GM18519 (cell line): ENCODE measurements at regions not wholly inside any gene's neighbourhood (a gene's known extent, or its start where the extent isn't known, plus 50 kb on each side); places are given as distances from the start of the nearest gene placed in this dataset.
"Not testable (repeated sequence)": the region's sequence is repeated elsewhere in the genome, so short reads cannot be mapped to it uniquely, and the experiment has no call there.

Experiments used
- ATAC-seq: cut with Tn5 transposase; IDR thresholded peaks from one replicate; pipeline ENCODE4 v1.9.1; 2021; ENCODE audit warnings: mild to moderate bottlenecking, moderate library complexity; ENCODE audit not compliant: unreplicated experiment, low FRiP score

DNA sequence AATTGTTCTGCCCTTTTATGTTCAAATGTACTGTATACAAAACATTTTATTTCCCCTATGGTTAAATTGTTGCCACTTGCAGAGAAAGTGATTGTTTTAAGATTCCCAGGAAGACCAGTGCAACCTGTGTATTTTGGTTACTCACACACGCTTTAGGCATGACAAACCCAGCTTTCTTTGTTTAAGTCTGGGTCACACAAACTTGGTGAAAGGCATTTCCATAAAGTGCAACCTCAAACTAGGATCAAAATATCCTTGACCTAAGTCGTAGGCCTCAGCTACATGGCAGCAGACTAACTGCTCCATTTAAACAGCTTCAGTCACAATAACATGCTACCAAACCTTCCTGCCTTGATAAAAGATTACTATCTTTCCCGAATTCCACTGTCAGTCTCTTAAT, 639.0 kb upstream of the PRR20A start:
- no peak for ATAC-seq

DNA sequence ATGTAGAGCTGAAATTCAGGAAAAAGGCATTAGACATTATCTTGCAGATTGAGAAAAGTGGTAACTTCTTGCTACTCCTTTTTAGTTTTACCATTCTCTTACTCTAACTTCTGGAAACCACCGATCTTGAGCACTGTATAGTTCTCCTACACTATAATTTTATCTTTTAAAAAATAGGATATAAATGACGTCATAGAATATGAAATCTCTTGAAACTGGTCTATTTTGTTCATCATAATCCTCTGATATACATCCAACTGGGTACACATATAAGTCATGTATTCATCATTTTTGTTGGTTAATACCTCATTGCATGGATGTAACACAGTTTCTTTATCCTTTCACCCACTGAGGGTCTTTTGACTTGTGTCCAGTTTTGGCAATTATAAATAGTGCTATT, 629.9 kb upstream of the PRR20A start:
- no peak for ATAC-seq

DNA sequence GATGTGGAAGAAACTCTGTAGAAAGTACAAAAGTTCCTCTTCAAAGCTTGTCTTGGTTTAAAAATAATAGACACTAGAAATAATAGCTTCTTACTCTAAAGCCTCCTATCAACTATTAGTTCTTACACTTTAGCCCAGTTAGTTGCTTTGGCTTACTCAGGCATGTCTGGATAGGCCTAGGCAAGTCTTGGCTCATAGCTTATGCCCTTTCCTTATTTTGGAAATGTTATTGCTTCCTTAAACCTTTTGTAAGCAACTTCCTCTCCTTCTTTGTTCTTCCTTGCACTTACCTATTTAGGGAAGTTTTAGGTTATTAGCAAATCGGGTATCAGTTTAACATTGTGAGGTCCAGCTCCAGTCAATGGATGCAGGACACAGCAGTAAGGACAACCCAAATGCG, 628.4 kb upstream of the PRR20A start:
- not testable (repeated sequence) for ATAC-seq

DNA sequence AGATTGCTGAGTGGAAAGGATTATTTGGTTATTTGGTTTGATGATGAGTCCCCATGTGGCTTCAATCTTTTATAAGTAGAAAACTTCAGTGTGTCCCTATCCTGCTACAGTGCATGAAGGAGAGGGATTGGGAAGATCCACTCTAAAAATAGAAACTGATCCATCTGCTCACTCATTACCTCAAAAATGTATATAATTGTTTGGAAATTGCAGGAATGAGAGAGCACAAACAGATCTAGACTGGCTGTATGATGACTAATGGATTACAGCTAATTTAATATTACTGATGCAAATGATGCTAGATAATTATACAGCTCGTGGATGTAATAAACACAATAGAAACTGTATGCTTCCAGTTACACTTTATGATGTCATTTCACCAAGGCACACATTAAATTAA, 625.3 kb upstream of the PRR20A start:
- ATAC-seq: no peak

DNA sequence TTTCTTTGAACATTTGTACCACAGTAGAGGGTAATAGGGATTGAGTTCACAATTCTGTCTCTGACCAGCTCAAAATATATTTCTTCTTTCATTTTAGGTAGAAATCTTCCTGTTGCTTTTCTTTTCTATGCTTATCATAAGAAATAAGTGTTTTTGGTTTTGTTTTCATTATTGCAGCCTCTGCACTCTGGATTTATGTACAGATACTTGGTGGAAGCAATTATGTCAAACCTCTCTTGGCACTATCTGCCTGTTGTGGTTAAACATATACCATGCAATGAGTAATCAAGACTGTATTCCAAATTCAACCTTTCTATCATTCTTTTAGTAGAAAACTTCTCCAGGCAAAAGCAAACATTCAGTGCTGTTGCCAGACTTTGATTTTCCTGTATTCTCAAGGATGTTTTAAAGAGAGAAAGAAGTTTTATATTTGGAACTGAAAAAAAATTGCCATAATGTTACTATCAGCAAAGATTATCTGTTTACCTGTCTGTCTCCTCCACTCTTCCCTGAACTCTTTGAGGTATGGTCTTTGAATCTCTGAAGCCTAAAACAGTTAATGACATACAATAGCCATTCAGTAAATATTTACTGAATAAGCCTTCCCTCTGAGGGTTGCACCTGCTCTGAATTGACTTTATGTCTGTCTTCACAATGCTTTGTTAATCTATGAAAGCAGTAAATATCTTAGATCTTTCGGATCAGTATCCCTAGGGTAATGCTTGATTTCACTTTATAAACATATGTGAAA, 612.5 kb upstream of the PRR20A start:
- ATAC-seq: no peak

DNA sequence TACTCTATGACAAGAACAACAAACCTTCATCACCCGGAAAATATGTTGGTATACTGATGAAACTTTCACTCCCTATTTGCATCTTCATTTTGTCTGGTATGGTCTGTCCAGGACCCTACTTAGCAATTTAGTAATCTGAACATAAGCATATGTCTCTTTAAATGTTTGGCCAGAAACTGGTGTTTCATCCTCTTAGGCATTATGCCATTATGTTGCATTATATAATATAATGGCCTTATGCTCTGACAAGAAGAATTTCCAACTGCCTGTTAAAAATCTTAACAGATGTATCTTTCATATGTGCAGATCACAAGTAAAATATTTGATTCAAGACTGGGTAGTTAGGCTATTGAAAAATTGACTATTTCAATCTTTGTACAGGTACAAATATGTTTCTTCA, 610.6 kb upstream of the PRR20A start:
- ATAC-seq: no peak

DNA sequence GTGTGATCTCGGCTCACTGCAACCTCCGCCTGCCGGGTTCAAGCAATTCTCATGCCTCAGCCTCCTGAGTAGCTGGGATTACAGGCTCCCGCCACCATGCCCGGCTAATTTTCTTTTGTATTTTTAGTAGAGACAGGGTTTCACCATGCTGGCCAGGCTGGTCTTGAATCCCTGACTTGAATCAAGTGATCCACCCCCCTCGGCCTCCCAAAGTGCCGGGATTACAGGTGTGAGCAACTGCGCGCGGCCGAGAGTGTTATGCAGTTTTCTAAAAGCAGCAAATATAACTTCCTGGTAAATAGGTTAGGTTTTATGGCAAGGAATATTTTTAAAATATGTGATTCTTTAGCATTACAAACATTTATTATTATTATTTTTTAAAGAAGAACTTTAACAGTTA, 592.8 kb upstream of the PRR20A start:
- ATAC-seq: not testable (repeated sequence)

DNA sequence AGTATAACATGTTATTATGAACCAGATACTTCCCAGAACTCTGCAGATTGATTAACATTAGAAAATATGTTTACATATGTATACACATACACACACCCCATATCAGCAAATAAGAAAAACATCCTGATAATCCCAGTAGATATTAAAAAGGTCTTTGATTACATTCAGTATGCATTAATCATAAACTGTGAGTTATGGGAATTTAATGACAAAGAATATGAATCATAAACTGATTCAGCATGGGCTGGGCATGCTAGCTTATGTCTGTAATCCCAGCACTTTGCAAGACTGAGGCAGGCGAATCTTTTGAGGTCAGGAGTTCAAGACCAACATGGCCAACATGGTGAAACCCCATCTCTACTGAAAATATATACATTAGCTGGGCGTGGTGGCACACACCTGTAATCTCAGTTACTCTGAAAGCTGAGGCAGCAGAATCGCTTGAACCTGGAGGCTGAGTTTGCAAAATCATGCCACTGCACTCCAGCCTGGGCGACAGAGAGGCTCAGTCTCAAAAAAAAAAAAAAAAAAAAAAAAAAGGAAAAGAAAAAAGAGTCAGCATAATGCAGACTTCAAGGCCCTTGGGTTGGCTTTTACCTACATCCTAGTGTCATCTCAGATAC, 581.9 kb upstream of the PRR20A start:
- no peak for ATAC-seq

DNA sequence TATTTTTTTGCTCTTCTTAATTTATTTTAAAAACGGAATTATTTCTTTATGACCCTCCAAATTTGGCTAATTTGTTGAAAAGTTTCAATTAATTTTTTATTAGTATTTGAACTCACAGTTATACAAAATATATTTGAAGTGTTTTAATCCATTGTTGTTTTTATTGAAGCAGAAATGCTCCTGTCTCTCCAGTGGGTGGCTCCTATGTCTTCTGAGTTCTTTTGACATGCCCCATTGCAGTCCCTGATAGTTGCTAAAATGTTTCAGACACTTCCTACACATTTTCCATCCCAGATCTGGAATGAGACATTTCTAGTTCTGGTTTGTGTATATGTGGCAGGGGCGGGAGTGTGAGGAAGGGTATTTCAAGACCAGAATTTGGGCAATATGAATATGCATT, 579.4 kb upstream of the PRR20A start:
- no peak for ATAC-seq

DNA sequence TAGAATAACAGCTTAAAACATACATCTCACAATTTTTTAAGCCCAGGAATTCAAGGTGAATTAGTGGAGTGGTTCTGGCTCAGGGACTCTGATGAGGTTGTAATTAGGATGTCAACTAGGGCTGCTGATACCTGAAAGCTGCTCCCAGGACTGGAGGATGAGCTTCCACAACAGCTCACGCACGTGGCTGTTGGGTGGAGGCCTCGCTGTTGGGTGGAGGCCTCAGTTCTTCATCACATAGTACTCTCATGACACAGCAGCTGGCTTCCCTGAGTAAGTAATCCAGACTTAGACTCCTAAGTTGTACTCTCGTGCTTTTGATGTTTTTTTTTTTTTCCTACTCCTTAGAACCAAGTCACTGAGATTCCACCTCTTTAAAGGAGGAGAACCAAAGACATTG, 577.1 kb upstream of the PRR20A start:
- ATAC-seq: no peak

DNA sequence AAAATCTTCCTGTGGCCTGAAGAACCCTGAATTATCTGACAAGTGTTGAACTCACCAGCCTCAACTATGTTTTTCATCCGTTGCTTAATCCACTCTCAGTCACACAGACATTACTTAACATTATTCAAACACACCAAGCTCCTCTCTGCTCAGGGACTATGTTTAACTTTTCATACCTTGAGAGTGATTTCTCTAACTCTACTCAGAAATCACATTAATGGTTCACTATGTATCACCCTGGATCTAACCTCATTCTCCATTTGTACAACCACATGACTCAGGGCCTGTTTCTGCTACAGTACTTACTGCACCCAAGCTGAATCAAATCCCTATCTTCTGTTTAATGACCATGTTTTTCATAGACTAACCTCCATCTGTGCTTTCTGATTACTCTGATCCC, 553.7 kb upstream of the PRR20A start:
- ATAC-seq: no peak

DNA sequence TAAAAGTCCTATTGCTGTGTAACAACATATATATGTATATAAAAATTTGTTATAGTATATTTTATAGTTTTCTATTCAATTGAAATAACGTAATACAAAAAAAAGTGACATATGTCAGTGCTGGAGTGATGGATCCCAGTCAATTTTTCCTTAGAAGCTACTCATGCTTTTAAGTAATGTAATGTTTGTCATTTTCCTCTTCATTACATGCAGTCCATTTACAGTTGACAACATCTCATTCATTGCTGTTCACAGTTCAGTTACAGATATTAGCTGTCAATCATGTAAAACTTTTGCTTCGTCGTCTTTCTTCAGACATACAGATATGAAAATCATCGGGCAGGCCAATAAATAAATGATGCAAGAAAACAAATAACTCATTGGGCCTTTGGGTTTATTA, 525.1 kb upstream of the PRR20A start:
- ATAC-seq: no peak

DNA sequence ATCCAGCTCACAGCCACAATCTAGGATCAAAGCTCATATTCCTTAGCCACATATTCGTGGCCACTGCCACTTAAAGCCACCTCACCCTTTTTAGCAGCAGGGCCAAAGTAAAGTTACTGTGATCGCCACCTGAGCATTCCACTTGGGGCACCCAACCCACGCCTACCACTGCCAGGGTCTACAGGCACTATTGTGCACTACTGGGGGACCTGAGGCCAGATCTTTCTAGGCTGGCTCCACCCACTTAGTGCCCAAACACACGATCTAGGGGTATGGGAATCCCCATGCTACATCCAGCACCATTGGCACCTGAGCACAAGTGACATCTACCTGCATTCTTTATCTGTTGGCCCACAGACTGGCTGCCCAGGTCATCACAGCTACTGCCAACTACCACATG, 517.9 kb upstream of the PRR20A start:
- no peak for ATAC-seq

DNA sequence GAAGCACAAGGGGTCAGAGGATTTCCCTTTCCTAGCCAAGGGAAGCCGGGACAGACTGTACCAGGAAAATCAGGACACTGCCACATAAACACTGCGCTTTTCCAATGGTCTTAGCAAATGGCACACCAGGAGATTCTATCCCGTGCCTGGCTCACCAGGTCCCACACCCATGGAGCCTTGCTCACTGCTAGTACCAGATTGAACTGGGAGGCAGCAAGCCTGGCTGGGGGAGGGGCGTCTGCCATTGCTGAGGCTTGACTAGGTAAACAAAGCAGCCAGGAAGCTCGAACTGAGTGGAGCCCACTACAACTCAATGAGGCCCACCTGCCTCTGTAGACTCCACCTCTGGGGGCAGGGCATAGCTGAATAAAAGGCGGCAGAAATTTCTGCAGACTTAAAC, 511.8 kb upstream of the PRR20A start:
- ATAC-seq: not testable (repeated sequence)

DNA sequence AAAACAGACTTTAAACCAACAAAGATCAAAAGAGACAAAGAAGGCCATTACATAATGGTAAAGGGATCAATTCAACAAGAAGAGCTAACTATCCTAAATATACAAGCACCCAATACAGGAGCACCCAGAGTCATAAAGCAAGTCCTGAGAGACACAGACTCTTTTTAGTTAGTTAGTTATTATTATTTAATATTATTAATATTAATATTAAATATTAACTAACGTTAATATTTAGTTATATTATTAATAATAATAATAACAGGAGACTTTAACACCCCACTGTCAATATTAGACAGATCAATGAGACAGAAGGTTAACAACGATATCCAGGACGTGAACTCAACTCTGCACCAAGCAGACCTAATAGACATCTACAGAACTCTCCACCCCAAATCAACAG, 509.7 kb upstream of the PRR20A start:
- ATAC-seq: not testable (repeated sequence)

DNA sequence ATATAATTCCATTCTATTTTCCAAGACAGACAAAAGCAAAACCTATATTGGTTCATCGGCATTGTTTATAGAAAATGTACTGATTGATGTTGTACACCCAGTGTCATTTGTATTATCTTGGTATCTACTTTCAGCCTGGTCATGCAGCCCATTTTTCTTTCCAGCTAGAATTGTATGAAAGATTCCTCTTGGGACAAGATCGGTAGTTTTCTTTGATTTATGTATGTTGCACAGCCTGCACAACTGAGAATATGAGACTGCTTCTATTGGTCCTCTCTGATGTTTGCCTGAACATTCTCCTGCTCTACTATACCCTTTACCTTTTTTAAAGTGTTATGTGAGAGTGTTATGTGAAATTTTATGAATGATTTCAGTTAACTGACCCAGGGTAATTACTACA, 487.7 kb upstream of the PRR20A start:
- no peak for ATAC-seq

DNA sequence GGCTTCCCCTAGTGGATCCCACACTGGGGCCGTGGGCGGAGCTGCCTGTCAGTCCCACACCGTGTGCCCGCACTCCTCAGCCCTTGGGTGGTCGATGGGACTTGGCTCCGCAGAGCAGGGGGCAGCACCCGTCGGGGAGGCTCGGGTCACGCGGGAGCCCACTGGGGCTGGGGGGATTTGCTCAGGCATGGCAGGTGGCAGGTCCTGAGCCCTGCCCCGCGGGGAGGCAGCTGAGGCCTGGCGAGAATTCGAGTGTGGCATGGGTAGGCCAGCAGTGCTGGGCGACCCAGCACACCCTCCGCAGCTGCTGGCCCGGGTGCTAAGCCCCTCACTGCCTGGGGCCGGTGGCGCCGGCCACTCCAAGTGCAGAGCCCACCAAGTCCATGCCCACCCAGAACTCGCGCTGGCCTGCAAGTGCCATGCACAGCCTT, 481.7 kb upstream of the PRR20A start:
- no peak for ATAC-seq

DNA sequence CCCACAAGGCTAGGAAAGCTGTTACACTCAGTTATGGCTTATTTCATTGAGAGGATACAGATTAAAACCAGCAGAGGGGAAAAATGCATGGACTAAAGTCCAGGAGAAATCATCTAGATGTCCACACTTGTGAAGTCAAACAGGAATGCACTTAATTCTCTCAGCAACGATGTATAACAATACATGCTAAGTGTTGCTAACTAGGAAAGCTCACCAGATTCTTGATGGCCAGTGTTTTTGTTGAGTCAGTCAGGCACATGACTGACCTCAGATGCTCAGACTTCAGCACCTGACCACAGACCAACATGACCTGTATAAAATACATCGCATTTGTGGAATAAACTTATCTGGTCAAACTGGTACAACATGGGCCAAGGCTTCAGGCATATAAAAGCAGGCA, 470.2 kb upstream of the PRR20A start:
- ATAC-seq: no peak

DNA sequence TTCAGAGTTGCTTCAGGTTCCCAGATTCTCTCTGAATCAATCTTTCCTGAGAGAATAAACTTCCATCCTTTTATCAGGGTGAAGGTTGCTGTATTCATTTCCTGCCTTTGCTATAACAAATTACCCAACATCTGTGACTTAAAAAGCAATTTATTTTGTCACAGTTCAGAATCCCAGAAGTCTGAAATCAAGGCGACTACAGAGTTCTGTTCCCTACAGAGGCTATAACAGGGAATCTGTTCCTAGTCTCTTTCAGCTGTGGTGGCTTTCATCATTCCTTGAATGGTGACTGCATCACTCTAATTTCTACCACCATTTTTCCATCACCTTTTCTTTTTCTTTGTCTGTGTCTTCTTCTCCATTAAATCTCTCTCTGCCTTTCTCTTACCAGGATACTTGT, 459.3 kb upstream of the PRR20A start:
- ATAC-seq: no peak

DNA sequence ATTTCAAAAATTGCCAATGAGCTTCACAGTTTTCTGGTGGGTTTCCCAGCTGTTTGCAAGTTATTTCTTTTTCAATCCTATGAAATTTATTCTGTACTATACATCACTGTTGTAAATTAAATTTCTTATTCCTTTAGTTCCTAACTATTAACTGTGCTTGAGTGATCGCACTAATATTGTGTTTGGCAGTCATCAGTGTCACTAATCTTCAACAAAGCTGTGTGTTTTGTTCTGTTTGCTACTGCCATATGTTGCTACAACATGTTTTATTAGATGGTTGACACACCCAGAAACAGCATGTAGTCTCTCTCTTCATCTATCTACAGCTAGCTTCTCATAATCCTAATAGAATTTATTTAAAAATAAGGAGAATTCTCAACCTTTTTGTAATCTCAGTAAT, 453.6 kb upstream of the PRR20A start:
- no peak for ATAC-seq

DNA sequence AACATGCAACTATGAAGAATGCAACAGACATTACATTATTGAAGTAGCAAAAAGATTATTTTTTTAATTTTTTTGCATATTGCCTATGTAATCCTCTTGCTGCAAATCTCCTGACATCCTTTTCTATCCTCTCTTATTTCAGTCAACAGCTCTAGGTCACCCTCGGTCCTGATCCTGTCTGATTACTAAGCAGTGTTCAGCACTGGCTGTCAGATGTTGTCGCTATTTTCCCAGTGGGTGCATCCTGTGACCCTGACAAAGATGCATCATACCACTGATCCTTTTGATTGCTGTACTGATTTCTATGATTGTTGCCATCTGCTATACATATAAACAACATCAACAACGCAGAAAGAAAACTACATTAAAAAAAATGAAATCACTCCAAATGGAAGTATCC, 443.7 kb upstream of the PRR20A start:
- no peak for ATAC-seq

DNA sequence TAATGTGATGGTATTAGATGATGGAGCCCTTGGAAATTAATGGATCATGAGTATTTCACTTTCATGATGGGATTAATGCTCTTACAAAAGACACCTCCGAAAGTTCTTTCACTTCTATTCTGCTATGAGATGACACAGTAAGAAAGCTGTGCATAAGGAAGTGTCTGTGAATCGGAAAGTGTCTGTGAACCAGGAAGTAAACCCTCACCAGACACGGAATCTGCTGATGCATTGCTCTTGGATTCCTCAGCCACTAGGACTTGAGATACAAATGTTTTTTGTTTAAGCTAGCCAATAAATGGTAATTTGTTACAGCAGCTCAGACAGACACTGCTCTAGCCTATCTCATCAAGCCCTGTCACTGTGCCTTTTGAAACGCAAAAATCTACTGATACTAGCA, 440.4 kb upstream of the PRR20A start:
- no peak for ATAC-seq
